ENCODE measurements at regions not wholly inside any gene's neighbourhood (a gene's known extent, or its start where the extent isn't known, plus 50 kb on each side); places are given as distances from the start of the nearest gene placed in this dataset.

GRCh38 chr13:50682002-50682401, 161.5 kb downstream of the DLEU7 start:
- DNase-seq (ENCODE audit: low spot score), result no peak

GRCh38 chr13:50682966-50683365, 160.5 kb downstream of the DLEU7 start:
- no peak for DNase-seq (ENCODE audit: low spot score)

- no peak for DNase-seq (ENCODE audit: low spot score)
Measured at GRCh38 chr13:50684366-50684765, 159.1 kb downstream of the DLEU7 start.

- DNase-seq (ENCODE audit: low spot score), result peak; percentile 9
Measured at GRCh38 chr13:50685491-50685890, 158.0 kb downstream of the DLEU7 start.

- DNase-seq (ENCODE audit: low spot score), result no peak
Measured at GRCh38 chr13:50685956-50686355, 157.5 kb downstream of the DLEU7 start.

- no peak for DNase-seq (ENCODE audit: low spot score)
Measured at GRCh38 chr13:50686551-50686950, 156.9 kb downstream of the DLEU7 start.

- DNase-seq (ENCODE audit: low spot score), result no peak
Measured at GRCh38 chr13:50687545-50687944, 155.9 kb downstream of the DLEU7 start.

GRCh38 chr13:50690006-50690405, 153.5 kb downstream of the DLEU7 start:
- DNase-seq (ENCODE audit: low spot score), result no peak

- no peak for DNase-seq (ENCODE audit: low spot score)
Measured at GRCh38 chr13:50691176-50691680, 152.3 kb downstream of the DLEU7 start.

GRCh38 chr13:50691681-50692263, 151.7 kb downstream of the DLEU7 start:
- DNase-seq (ENCODE audit: low spot score), result no peak

GRCh38 chr13:50692396-50692915, 151.0 kb downstream of the DLEU7 start:
- DNase-seq (ENCODE audit: low spot score), result no peak

- no peak for DNase-seq (ENCODE audit: low spot score)
Measured at GRCh38 chr13:50693727-50694126, 149.8 kb downstream of the DLEU7 start.

- no peak for DNase-seq (ENCODE audit: low spot score)
Measured at GRCh38 chr13:50697746-50698539, 145.5 kb downstream of the DLEU7 start.

GRCh38 chr13:50699874-50700663, 143.4 kb downstream of the DLEU7 start:
- DNase-seq (ENCODE audit: low spot score), result no peak

- no peak for DNase-seq (ENCODE audit: low spot score)
Measured at GRCh38 chr13:50700664-50701305, 142.7 kb downstream of the DLEU7 start.

GRCh38 chr13:50701469-50701868, 142.0 kb downstream of the DLEU7 start:
- no peak for DNase-seq (ENCODE audit: low spot score)

- no peak for DNase-seq (ENCODE audit: low spot score)
Measured at GRCh38 chr13:50706505-50706904, 137.0 kb downstream of the DLEU7 start.

- DNase-seq (ENCODE audit: low spot score), result no peak
Measured at GRCh38 chr13:50707628-50708027, 135.9 kb downstream of the DLEU7 start.

- DNase-seq (ENCODE audit: low spot score), result no peak
Measured at GRCh38 chr13:50708461-50708860, 135.0 kb downstream of the DLEU7 start.

- DNase-seq (ENCODE audit: low spot score), result no peak
Measured at GRCh38 chr13:50709058-50709457, 134.4 kb downstream of the DLEU7 start.

GRCh38 chr13:50711131-50711815, 132.2 kb downstream of the DLEU7 start:
- DNase-seq (ENCODE audit: low spot score), result no peak

Measured in NAMALWA (cell line).